Gastrocnemius medialis (tissue), 4 donors: ENCODE measurements at regions not wholly inside any gene's neighbourhood (a gene's known extent, or its start where the extent isn't known, plus 50 kb on each side); places are given as distances from the start of the nearest gene placed in this dataset.
"Not testable (repeated sequence)": the region's sequence is repeated elsewhere in the genome, so short reads cannot be mapped to it uniquely, and the experiment has no call there.

Experiments
- ATAC-seq, 2 donors: fragments of 150-250 bp; one replicate each; pipeline ENCODE4 v1.9.1; 2016
- DNase-seq, 2 donors: peaks; one replicate each; pipeline ENCODE4 v3.0.0-alpha.2; 2019
- H3K27ac ChIP-seq, 4 donors: fragments of 200-600 bp; sonication (generic); 1 replicate in 1 of 4; 2 replicates in 3 of 4; pipeline ENCODE4 v1.5.1; 2016 to 2018; ENCODE audit warnings: mild to moderate bottlenecking in 2 of 4, moderate library complexity in 1 of 4
- H3K27me3 ChIP-seq, 3 donors: fragments of 200-600 bp; sonication (generic) in 2 of 3; 1 replicate in 1 of 3; 2 replicates in 2 of 3; pipeline versions ENCODE4 v1.5.1 to v1.6.0; 2016 to 2019; ENCODE audit warnings: mild to moderate bottlenecking in 1 of 3, moderate library complexity in 1 of 3
- H3K36me3 ChIP-seq, 2 donors: fragments of 200-600 bp; sonication (generic) in 1 of 2; one replicate each; pipeline ENCODE4 v1.5.1; 2017 to 2018
- H3K4me1 ChIP-seq, 2 donors: fragments of 200-600 bp; sonication (generic) in 1 of 2; one replicate each; pipeline ENCODE4 v1.5.1; 2016 to 2017; ENCODE audit warnings: mild to moderate bottlenecking in 2 of 2
- H3K4me3 ChIP-seq, 4 donors: fragments of 200-600 bp; sonication (generic) in 3 of 4; 1 replicate in 1 of 4; 2 replicates in 3 of 4; pipeline ENCODE4 v1.5.1; 2016 to 2019; ENCODE audit warnings: mild to moderate bottlenecking in 2 of 4
- H3K9me3 ChIP-seq, 3 donors: fragments of 200-600 bp; sonication (generic) in 2 of 3; 1 replicate in 1 of 3; 2 replicates in 2 of 3; pipeline ENCODE4 v1.5.1; 2016 to 2019
- CTCF ChIP-seq, 5 experiments: fragments of 450-650 bp in 3 of 5; fragments of 200-600 bp in 2 of 5; sonication (generic) in 2 of 5; IDR thresholded peaks in 4 of 5; conservative IDR thresholded peaks in 1 of 5; 1 replicate in 4 of 5; 2 replicates in 1 of 5; pipeline ENCODE4 v1.5.1; 2016 to 2019; ENCODE audit warnings: antibody characterized with exemption in 5 of 5, mild to moderate bottlenecking in 3 of 5, moderate library complexity in 3 of 5
- POLR2A ChIP-seq, 2 donors: fragments of 450-650 bp; IDR thresholded peaks; one replicate each; pipeline ENCODE4 v1.6.1; 2017; ENCODE audit warnings: antibody characterized with exemption in 2 of 2, mild to moderate bottlenecking in 2 of 2, moderate library complexity in 2 of 2
- in situ Hi-C, 4 donors: fragments of 200-750 bp; cut with MboI; loops; one replicate each; pipeline versions ENCODE4 v1.15.0 to v1.8.0; 2017; ENCODE audit warnings: low sequenced_read_pairs in 4 of 4
- intact Hi-C: fragments of 100-400 bp; cut with DNase I; formaldehyde crosslinking; loops from one replicate; pipeline ENCODE4 v1.15.1; 2023; ENCODE audit warnings: low total_unique reads

- no peak overlapping the region for H3K4me3 ChIP-seq
- peaks cover 0 to 2% (median 0%) of the 10 kb centered on the region in 3 donors for H3K27me3 ChIP-seq
- DNase-seq (no peak), ATAC-seq (no peak)
- no peak overlapping the region for H3K27ac ChIP-seq
- in situ Hi-C loops (no loop called here), intact Hi-C loops (no loop called here)
- no peaks in the 10 kb centered on the region for H3K4me1 ChIP-seq
- no peaks in the 10 kb centered on the region for H3K9me3 ChIP-seq
- no peaks in the 10 kb centered on the region for H3K36me3 ChIP-seq
- TF ChIP-seq POLR2A (IDR thresholded peaks at IDR 0.05) (no peak), CTCF (IDR thresholded peaks at IDR 0.05 in 4 of 5, conservative IDR thresholded peaks at IDR 0.05 in 1 of 5) (no peak)
These were observed 145.7 kb downstream of the VSIG4 start for GRCh38 chrX:65894133-65894532.

- H3K27me3 ChIP-seq, H3K9me3 ChIP-seq, H3K36me3 ChIP-seq, in situ Hi-C loops, H3K4me1 ChIP-seq, ATAC-seq, H3K4me3 ChIP-seq, H3K27ac ChIP-seq, DNase-seq, intact Hi-C loops: not testable (repeated sequence)
These were observed 148.1 kb downstream of the VSIG4 start for GRCh38 chrX:65891817-65892216.

GRCh38 chrX:65888150-65888549 lies 151.7 kb downstream of the VSIG4 start:
- DNase-seq, H3K27ac ChIP-seq, H3K4me3 ChIP-seq, ATAC-seq, in situ Hi-C loops, H3K36me3 ChIP-seq, intact Hi-C loops, H3K27me3 ChIP-seq, H3K4me1 ChIP-seq, H3K9me3 ChIP-seq: not testable (repeated sequence)

GRCh38 chrX:65883556-65883955 lies 156.3 kb downstream of the VSIG4 start:
- H3K36me3 ChIP-seq: no peaks in the 10 kb centered on the region
- DNase-seq (no peak), ATAC-seq (no peak)
- no peaks in the 10 kb centered on the region for H3K4me1 ChIP-seq
- H3K4me3 ChIP-seq: no peak overlapping the region
- in situ Hi-C loops: no loop called here
- no peaks in the 10 kb centered on the region for H3K9me3 ChIP-seq
- intact Hi-C loops: no loop called here
- H3K27me3 ChIP-seq: no peaks in the 10 kb centered on the region
- TF ChIP-seq CTCF (IDR thresholded peaks at IDR 0.05 in 4 of 5, conservative IDR thresholded peaks at IDR 0.05 in 1 of 5) (no peak), POLR2A (IDR thresholded peaks at IDR 0.05) (no peak)
- H3K27ac ChIP-seq: no peak overlapping the region

- DNase-seq: no peak
- intact Hi-C loops: no loop called here
- no peak for ATAC-seq
These were observed 159.7 kb downstream of the VSIG4 start for GRCh38 chrX:65879977-65880799.

More at GRCh38 chrX:65879977-65880799, 159.7 kb downstream of the VSIG4 start:
- Histone ChIP-seq H3K27ac (no peak overlapping the region), H3K4me3 (no peak overlapping the region), H3K9me3 (no peaks in the 10 kb centered on the region), H3K4me1 (no peaks in the 10 kb centered on the region), H3K36me3 (no peaks in the 10 kb centered on the region), H3K27me3 (no peaks in the 10 kb centered on the region)
- in situ Hi-C loops: no loop called here
- TF ChIP-seq POLR2A (IDR thresholded peaks at IDR 0.05) (no peak), CTCF (IDR thresholded peaks at IDR 0.05 in 4 of 5, conservative IDR thresholded peaks at IDR 0.05 in 1 of 5) (no peak)
